GM23338 (cell line): ENCODE measurements at regions not wholly inside any gene's neighbourhood (a gene's known extent, or its start where the extent isn't known, plus 50 kb on each side); places are given as distances from the start of the nearest gene placed in this dataset.

Source experiments
- ATAC-seq: fragments of 200-7000 bp; cut with Tn5 transposase; 3 replicates; pipeline ENCODE4 v1.9.1; 2020
- DNase-seq: peaks from one replicate; pipeline ENCODE4 v3.0.0-alpha.2; 2015; ENCODE audit warnings: low spot score
- H2AFZ ChIP-seq: fragments of 200-600 bp; sonication (generic); 2 replicates; pipeline ENCODE4 v1.8.0; 2016; ENCODE audit warnings: antibody characterized with exemption, mild to moderate bottlenecking, moderate library complexity
- H3F3A ChIP-seq: fragments of 200-600 bp; sonication (generic); replicated peaks from 2 replicates; pipeline ENCODE4 v1.8.0; 2017; ENCODE audit warnings: antibody characterized with exemption, mixed run types, low read depth
- H3K27ac ChIP-seq: fragments of 200-600 bp; sonication (generic); 2 replicates; pipeline ENCODE4 v1.6.1; 2016; ENCODE audit warnings: low read depth
- H3K27me3 ChIP-seq: fragments of 200-600 bp; sonication (generic); 2 replicates; pipeline ENCODE4 v1.8.0; 2016; ENCODE audit warnings: mild to moderate bottlenecking, mixed run types, moderate library complexity; ENCODE audit not compliant: insufficient read depth
- H3K36me3 ChIP-seq: fragments of 200-600 bp; sonication (generic); 2 replicates; pipeline ENCODE4 v1.8.0; 2016; ENCODE audit warnings: mild to moderate bottlenecking; ENCODE audit not compliant: insufficient read depth
- H3K4me1 ChIP-seq: fragments of 200-600 bp; sonication (generic); 2 replicates; pipeline ENCODE4 v1.8.0; 2016; ENCODE audit warnings: mild to moderate bottlenecking, moderate library complexity; ENCODE audit not compliant: insufficient read depth
- H3K4me2 ChIP-seq: fragments of 200-600 bp; sonication (generic); 2 replicates; pipeline ENCODE4 v1.7.1; 2017; ENCODE audit warnings: mixed run types
- H3K4me3 ChIP-seq: fragments of 200-600 bp; sonication (generic); 2 replicates; pipeline ENCODE4 v1.6.1; 2016; ENCODE audit warnings: mixed run types
- H3K79me2 ChIP-seq: fragments of 200-600 bp; sonication (generic); replicated peaks from 2 replicates; pipeline ENCODE4 v1.8.0; 2017; ENCODE audit warnings: mild to moderate bottlenecking; ENCODE audit not compliant: insufficient read depth
- H3K9me2 ChIP-seq: fragments of 200-600 bp; sonication (generic); 2 replicates; pipeline ENCODE4 v1.8.0; 2017; ENCODE audit not compliant: insufficient read depth
- H4K20me1 ChIP-seq: fragments of 200-600 bp; sonication (generic); replicated peaks from 2 replicates; pipeline ENCODE4 v1.8.0; 2017; ENCODE audit warnings: mild to moderate bottlenecking; ENCODE audit not compliant: insufficient read depth
- H3K27ac Mint-ChIP-seq: 2 replicates; pipeline ENCODE4 v1.8.0; 2020; ENCODE audit warnings: inconsistent platforms, mild to moderate bottlenecking, moderate library complexity, mixed read lengths
- H3K27me3 Mint-ChIP-seq: 3 replicates; pipeline ENCODE4 v1.8.0; 2022; ENCODE audit warnings: low read depth, mild to moderate bottlenecking, moderate library complexity, mixed read lengths, inconsistent platforms; ENCODE audit not compliant: insufficient read depth, poor library complexity
- H3K36me3 Mint-ChIP-seq: 3 replicates; pipeline ENCODE4 v1.8.0; 2021; ENCODE audit warnings: low read depth, mild to moderate bottlenecking, inconsistent platforms, moderate library complexity, mixed read lengths
- H3K4me1 Mint-ChIP-seq: 3 replicates; pipeline ENCODE4 v1.8.0; 2020; ENCODE audit warnings: mild to moderate bottlenecking, inconsistent platforms, mixed read lengths
- H3K4me3 Mint-ChIP-seq: 3 replicates; pipeline ENCODE4 v1.8.0; 2021; ENCODE audit warnings: moderate library complexity, mild to moderate bottlenecking, inconsistent platforms, mixed read lengths
- H3K9me3 Mint-ChIP-seq: 3 replicates; pipeline ENCODE4 v1.8.0; 2020; ENCODE audit warnings: moderate library complexity, mild to moderate bottlenecking, inconsistent platforms, mixed read lengths
- CREB1 ChIP-seq: fragments of 250-450 bp; sonication (Bioruptor Pico); IDR thresholded peaks from 2 replicates; pipeline ENCODE4 v1.5.0; 2020; ENCODE audit warnings: low read depth, mild to moderate bottlenecking, moderate library complexity
- EZH2phosphoT487 ChIP-seq: fragments of 200-600 bp; sonication (generic); IDR thresholded peaks from one replicate; pipeline ENCODE4 v1.8.1; 2018; ENCODE audit warnings: antibody characterized with exemption; ENCODE audit not compliant: unreplicated experiment
- JUNB ChIP-seq: IDR thresholded peaks from one replicate; pipeline ENCODE4 v1.6.1; 2016; ENCODE audit warnings: antibody characterized with exemption; ENCODE audit not compliant: unreplicated experiment
- NANOG ChIP-seq: IDR thresholded peaks from 2 replicates; pipeline ENCODE4 v1.6.1; 2016; ENCODE audit warnings: antibody characterized with exemption, borderline replicate concordance
- ZNF331 ChIP-seq: fragments of 250-450 bp; sonication (Bioruptor Pico); IDR thresholded peaks from 2 replicates; pipeline ENCODE4 v1.5.0; 2020; ENCODE audit warnings: low read depth, mild to moderate bottlenecking, moderate library complexity
- TF ChIP-seq, protein P1 (sequence below), 2 experiments: fragments of 200-600 bp in 1 of 2; sonication (generic) in 1 of 2; conservative IDR thresholded peaks; 2 replicates each; pipeline versions ENCODE4 v1.5.1 to v1.6.1; 2016 to 2017; ENCODE audit warnings: antibody characterized with exemption in 2 of 2, low read depth in 2 of 2, mild to moderate bottlenecking in 2 of 2, moderate library complexity in 1 of 2
- TF ChIP-seq, protein P2 (sequence below): IDR thresholded peaks from one replicate; pipeline ENCODE4 v1.6.1; 2018; ENCODE audit warnings: antibody characterized with exemption; ENCODE audit not compliant: unreplicated experiment

DNA sequence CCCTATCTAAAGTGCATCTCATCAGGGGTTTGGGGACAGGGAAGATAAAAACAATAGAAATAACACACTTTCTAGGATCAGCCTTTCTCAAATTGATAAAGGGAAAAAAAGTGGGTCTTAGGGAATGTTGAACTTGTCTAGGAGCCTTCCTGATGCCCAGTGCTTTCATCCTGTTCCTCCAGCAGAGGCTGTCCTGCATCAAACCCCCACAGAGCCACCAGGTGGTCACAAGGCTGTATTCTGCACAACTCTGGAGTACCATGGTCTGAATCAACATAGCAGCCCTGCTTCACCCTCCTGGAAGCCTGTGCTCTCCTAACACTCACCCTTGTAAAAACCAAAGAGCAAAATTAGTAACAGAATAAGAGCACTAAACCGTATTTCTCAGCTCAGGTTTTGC, 118.5 kb upstream of the SLC25A36 start:
- H3K4me2 ChIP-seq, result no peak overlapping the region
- H3K79me2 ChIP-seq, result no peaks in the 10 kb centered on the region
- H2AFZ ChIP-seq, result peak overlapping the region; percentile 74
- no peak overlapping the region for H3K4me3 ChIP-seq
- H3K27me3 Mint-ChIP-seq, result no peaks in the 10 kb centered on the region
- H3K27me3 ChIP-seq, result no peaks in the 10 kb centered on the region
- H3K4me1 Mint-ChIP-seq, result peaks cover 17% of the 10 kb centered on the region
- H4K20me1 ChIP-seq, result no peaks in the 10 kb centered on the region
- no peaks in the 10 kb centered on the region for H3F3A ChIP-seq
- H3K36me3 Mint-ChIP-seq, result no peaks in the 10 kb centered on the region
- TF ChIP-seq ZNF331 (CRISPR knock-in tag) (no peak), CREB1 (CRISPR knock-in tag) (no peak), JUNB (no peak), NANOG (no peak), EZH2phosphoT487 (no peak)
- TF ChIP-seq, protein P1, sequence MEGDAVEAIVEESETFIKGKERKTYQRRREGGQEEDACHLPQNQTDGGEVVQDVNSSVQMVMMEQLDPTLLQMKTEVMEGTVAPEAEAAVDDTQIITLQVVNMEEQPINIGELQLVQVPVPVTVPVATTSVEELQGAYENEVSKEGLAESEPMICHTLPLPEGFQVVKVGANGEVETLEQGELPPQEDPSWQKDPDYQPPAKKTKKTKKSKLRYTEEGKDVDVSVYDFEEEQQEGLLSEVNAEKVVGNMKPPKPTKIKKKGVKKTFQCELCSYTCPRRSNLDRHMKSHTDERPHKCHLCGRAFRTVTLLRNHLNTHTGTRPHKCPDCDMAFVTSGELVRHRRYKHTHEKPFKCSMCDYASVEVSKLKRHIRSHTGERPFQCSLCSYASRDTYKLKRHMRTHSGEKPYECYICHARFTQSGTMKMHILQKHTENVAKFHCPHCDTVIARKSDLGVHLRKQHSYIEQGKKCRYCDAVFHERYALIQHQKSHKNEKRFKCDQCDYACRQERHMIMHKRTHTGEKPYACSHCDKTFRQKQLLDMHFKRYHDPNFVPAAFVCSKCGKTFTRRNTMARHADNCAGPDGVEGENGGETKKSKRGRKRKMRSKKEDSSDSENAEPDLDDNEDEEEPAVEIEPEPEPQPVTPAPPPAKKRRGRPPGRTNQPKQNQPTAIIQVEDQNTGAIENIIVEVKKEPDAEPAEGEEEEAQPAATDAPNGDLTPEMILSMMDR (conservative IDR thresholded peaks at IDR 0.05; ENCODE audit: low read depth in 2 of 2), result peak in 1 of 2 experiments; percentile 18; a peak in 2 of 4 replicates
- no peaks in the 10 kb centered on the region for H3K36me3 ChIP-seq
- ATAC-seq (peak; percentile 51), DNase-seq (no peak)
- no peaks in the 10 kb centered on the region for H3K9me3 Mint-ChIP-seq
- H3K27ac ChIP-seq, result no peak overlapping the region
- H3K9me2 ChIP-seq, result peaks cover 8% of the 10 kb centered on the region; the same call in 1 of the 2 replicates
- H3K4me3 Mint-ChIP-seq, result no peak overlapping the region
- H3K4me1 ChIP-seq, result peaks cover 13% of the 10 kb centered on the region
- H3K27ac Mint-ChIP-seq, result no peak overlapping the region

DNA sequence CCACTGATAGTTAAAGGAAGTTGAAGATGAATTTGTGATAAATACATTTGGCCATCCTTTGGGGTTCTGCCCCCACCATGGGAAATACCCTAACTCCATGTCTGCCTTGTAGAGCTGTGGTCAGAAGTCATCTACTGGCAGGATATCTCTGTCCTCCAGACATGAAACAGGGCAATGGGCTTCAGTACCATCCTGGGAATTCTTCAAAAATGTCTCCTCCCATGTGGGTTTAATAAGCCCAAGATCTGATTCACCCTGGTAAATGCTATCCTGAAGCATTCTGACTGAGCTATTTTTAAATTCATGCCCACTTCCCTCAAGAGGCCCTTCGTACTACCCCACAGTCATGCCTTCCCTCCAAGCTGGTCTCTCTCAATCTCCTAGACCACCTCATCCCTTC, 113.7 kb upstream of the SLC25A36 start:
- H3F3A ChIP-seq, result no peaks in the 10 kb centered on the region
- peaks cover 4% of the 10 kb centered on the region for H3K4me1 ChIP-seq
- H3K9me3 Mint-ChIP-seq, result no peaks in the 10 kb centered on the region
- H3K79me2 ChIP-seq, result no peaks in the 10 kb centered on the region
- H3K27ac ChIP-seq, result no peak overlapping the region
- no peak overlapping the region for H3K4me3 Mint-ChIP-seq
- H3K27ac Mint-ChIP-seq, result no peak overlapping the region
- H3K36me3 ChIP-seq, result no peaks in the 10 kb centered on the region
- H3K36me3 Mint-ChIP-seq, result no peaks in the 10 kb centered on the region
- DNase-seq, result no peak
- H3K4me1 Mint-ChIP-seq, result peaks cover 7% of the 10 kb centered on the region
- H3K27me3 Mint-ChIP-seq, result no peaks in the 10 kb centered on the region
- H2AFZ ChIP-seq, result no peak overlapping the region
- ATAC-seq, result no peak
- no peak overlapping the region for H3K4me3 ChIP-seq
- H3K27me3 ChIP-seq, result no peaks in the 10 kb centered on the region
- no peaks in the 10 kb centered on the region for H4K20me1 ChIP-seq
- H3K9me2 ChIP-seq, result peaks cover 9% of the 10 kb centered on the region; the same call in 1 of the 2 replicates
- H3K4me2 ChIP-seq, result no peak overlapping the region
- no peak for TF ChIP-seq NANOG
- no peak for TF ChIP-seq JUNB
- TF ChIP-seq, protein P2, sequence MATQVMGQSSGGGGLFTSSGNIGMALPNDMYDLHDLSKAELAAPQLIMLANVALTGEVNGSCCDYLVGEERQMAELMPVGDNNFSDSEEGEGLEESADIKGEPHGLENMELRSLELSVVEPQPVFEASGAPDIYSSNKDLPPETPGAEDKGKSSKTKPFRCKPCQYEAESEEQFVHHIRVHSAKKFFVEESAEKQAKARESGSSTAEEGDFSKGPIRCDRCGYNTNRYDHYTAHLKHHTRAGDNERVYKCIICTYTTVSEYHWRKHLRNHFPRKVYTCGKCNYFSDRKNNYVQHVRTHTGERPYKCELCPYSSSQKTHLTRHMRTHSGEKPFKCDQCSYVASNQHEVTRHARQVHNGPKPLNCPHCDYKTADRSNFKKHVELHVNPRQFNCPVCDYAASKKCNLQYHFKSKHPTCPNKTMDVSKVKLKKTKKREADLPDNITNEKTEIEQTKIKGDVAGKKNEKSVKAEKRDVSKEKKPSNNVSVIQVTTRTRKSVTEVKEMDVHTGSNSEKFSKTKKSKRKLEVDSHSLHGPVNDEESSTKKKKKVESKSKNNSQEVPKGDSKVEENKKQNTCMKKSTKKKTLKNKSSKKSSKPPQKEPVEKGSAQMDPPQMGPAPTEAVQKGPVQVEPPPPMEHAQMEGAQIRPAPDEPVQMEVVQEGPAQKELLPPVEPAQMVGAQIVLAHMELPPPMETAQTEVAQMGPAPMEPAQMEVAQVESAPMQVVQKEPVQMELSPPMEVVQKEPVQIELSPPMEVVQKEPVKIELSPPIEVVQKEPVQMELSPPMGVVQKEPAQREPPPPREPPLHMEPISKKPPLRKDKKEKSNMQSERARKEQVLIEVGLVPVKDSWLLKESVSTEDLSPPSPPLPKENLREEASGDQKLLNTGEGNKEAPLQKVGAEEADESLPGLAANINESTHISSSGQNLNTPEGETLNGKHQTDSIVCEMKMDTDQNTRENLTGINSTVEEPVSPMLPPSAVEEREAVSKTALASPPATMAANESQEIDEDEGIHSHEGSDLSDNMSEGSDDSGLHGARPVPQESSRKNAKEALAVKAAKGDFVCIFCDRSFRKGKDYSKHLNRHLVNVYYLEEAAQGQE, result no peak
- TF ChIP-seq, protein P1 (conservative IDR thresholded peaks at IDR 0.05; ENCODE audit: low read depth in 2 of 2), result no peak
